ENCODE measurements at regions not wholly inside any gene's neighbourhood (a gene's known extent, or its start where the extent isn't known, plus 50 kb on each side); places are given as distances from the start of the nearest gene placed in this dataset.

GRCh38 chr4:22900876-22901275 is 208.1 kb downstream of the GBA3 start:
- TF ChIP-seq CTCF (IDR thresholded peaks at IDR 0.05) (no peak), POLR2A (IDR thresholded peaks at IDR 0.05) (no peak)
